PFSK-1 (cell line): ENCODE measurements at regions not wholly inside any gene's neighbourhood (a gene's known extent, or its start where the extent isn't known, plus 50 kb on each side); places are given as distances from the start of the nearest gene placed in this dataset.

ENCODE experiments used
- POLR2AphosphoS5 ChIP-seq: IDR thresholded peaks from 2 replicates; pipeline ENCODE4 v1.6.1; 2012; ENCODE audit warnings: low read depth, mild to moderate bottlenecking, control low read depth, low read length, moderate library complexity
- SIN3A ChIP-seq: IDR thresholded peaks from 2 replicates; pipeline ENCODE4 v1.6.1; 2012; ENCODE audit warnings: mild to moderate bottlenecking, low read length, moderate library complexity, borderline replicate concordance; ENCODE audit not compliant: insufficient read depth

DNA sequence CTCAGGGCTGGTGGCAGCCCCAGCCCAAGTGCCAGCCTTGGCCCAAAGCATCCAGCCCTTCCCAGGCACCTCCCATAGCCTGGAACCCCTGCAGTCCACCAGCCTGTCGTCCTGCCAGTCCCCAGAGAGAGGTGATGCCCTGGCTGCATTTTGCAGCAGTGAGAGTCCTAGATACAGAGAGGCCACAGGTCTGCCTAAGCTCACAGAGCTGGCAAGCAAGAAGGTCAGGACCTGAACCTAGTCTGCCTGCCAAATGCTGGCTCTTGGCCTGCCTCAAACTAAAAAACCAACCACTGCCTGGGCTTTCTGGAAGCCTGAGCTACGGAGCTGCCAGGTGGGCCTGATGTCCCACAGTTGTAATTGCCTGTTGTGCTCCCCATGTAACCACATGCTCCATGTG lies 164.9 kb downstream of the PHETA1 start:
- TF ChIP-seq POLR2AphosphoS5 = no peak
- TF ChIP-seq SIN3A = no peak
